ENCODE measurements at regions not wholly inside any gene's neighbourhood (a gene's known extent, or its start where the extent isn't known, plus 50 kb on each side); places are given as distances from the start of the nearest gene placed in this dataset.

DNA sequence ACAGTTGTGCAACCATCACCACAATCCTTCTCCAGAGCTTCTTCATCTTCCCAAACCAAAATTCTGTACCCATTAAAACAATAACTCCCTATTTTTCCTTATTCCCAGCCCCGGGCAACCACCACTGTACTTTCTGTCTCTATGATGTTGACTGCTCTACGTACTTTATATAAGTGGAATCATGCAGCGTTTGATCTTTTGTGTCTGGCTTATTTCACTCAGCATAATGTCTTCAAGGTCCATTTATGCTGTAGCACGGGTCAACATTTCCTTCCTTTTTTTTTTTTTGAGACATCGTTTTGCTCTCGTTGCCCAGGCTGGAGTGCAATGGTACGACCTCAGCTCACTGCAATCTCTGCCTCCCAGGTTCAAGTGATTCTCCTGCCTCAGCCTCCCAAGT is 162.7 kb upstream of the GSC start:
- no peak for DNase-seq (ENCODE audit: low read depth)
- no peak overlapping the region for H3K4me3 ChIP-seq (ENCODE audit: low read depth, low read length)

DNA sequence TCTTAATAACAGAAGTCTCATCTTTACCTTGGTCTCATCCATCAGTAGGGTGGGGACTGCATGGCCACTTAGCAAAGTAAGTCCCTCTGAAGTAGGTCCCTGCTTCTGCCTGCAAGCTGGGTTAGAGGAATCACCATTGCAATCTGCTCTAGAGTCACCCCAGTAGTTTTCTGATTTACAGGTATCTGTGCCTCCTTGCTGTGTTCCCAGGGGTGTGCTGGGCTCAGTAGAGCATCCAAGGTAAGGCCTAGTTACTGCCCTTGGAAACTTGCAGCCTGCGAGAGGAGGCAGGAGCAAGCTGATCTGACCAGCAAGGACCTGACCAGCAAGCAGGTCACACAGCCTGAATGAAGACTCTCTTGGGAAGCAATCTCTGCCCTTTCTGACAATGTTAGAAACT is 160.8 kb upstream of the GSC start:
- no peak for DNase-seq (ENCODE audit: low read depth)

DNA sequence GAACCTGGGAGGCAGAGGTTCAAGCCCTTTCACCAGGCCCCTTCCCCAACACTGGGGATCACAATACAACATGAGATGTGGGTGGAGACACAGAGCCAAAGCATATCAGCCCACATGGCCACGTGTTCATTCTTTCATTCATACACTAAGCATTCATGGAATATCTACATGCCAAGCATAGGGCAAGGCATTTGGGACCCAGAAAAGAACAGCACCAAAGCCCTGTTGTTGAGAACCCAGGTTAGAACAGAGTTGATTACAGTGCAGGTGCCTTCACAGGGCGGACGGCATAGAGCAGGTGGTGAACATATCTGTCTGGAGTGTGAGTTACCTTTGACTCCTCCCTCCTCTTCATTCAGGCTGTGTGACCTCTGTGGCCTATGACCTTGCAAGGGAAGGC is 159.4 kb upstream of the GSC start:
- DNase-seq (ENCODE audit: low read depth), result no peak
- H3K4me3 ChIP-seq (ENCODE audit: low read depth, low read length), result no peak overlapping the region

More for the DNA sequence above, 160.8 kb upstream of the GSC start:
- H3K4me3 ChIP-seq (ENCODE audit: low read depth, low read length), result no peak overlapping the region

DNA sequence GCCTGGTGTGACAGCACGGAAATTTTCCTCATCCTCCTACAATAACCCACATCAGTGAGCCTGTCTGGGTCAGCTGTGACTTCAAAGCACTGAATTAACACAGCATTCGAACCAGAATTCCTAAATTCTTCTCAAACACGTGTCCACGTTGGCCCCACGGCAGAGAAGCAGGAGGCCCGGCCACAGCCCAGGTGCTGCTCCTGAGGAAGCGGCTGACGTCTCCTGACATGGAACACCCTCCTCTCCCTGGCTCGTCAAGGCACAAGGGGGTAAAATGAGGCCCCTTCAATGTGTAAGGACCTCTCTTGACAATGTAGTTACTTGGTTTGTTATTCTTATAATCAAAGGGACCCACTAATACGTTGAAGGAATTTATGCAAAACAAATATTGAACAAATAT is 156.3 kb upstream of the GSC start:
- DNase-seq (ENCODE audit: low read depth), result no peak
- no peak overlapping the region for H3K4me3 ChIP-seq (ENCODE audit: low read depth, low read length)

DNA sequence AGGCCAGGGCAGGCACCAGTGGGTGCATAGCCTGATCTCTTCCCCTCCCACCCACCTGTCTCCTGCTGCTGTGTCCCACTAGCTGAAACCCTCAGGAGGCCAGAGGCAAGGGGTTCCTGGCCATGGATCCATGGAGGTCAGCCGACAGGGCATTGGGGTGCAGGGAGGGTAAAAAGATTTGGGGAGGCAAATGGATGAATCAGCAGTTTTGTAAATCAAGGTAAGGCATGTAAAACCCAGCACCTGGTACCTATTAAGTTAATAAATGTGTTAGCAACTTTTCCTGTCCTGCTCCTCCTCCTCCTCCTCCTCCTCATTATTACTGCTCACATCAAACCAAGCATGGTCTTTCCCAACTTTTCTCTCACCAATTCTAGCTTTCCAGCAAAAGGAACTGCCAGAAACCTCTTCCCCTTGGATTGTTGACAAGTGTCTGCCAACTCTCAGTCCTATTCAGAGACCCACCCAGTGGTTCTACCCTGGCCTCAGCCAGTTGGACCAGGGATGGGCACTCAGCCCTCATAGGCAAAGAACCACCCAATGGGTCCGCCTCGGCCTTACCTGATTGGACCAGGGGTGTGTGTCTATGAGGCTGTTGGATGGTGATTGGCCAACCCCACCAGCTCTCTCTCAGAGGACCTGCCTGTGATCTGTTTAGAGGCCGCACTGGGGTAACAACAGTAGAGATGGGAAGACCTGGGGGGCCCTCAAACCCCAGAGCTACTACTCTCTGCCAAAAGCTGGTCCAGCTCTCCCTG is 155.7 kb upstream of the GSC start:
- no peak overlapping the region for H3K4me3 ChIP-seq (ENCODE audit: low read depth, low read length)
- no peak for DNase-seq (ENCODE audit: low read depth)

DNA sequence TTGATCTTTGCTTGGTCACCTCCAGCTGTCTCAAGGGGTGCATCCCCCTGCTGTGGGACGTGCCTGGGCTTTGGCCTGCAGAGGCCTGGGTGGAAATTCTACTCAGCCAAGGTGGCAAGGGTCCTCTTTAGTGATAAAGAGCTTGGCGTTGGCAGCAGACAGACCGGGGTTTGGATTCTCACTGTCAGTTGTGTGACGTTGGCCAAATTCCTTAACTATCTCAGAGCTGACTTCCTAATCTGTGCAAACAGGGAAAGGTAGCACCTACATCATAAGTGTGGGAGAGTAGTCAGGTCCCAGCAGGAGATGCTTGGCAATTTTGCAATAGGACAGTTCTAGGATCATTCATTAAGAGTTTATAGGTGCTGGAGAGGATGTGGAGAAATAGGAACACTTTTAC is 154.3 kb upstream of the GSC start:
- no peak for DNase-seq (ENCODE audit: low read depth)
- no peak overlapping the region for H3K4me3 ChIP-seq (ENCODE audit: low read depth, low read length)

DNA sequence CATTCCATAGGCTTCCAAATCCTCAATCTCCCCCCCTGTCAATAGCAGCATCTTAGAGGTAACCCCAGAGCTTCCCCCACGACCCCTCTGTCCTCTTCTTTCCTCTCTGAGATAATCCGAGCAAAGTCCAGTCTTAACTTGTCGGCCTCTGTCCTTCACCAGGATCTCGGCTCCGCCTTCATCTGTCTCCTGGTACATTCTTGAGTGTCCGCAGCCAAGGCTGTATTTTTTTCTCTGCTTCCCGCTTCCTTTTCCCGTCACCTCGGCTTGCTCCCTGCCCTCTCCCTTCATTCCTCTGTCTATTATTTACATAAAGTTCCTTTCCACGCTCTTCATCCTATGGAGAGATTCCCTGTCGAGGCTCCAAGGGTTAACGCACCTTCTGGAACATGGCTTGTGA is 153.9 kb upstream of the GSC start:
- H3K4me3 ChIP-seq (ENCODE audit: low read depth, low read length), result no peak overlapping the region
- no peak for DNase-seq (ENCODE audit: low read depth)

DNA sequence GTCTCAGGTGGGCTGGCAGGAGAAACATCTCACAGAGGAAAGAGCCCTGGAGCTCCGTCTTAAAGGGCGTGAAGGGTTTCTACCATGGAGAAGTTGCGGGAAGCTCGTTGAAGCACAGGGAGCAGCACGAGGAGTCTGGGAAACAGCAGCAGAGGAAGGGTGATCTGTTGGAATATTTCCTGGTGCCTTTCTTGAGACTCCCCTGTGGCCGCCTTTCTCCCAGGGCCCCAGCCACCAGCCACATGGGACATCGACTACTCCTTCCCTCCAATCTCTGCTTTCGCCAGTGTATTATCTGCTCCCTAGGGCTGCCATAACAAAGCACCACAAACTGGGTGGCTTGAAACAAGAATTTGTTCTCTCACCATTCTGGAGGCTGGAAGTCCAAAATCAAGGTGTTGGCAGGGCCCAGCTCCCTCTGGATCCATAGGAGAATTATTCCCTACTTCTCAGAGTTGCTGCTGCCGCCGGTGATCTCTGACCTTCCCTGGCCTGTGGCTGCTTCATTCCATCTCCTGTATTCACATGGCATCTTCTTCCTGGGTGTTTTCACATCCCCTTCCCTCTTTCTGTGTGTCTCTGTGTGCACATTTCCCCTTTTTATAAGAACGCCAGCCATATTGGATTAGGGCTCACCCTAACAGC is 152.8 kb upstream of the GSC start:
- no peak for DNase-seq (ENCODE audit: low read depth)
- no peak overlapping the region for H3K4me3 ChIP-seq (ENCODE audit: low read depth, low read length)

DNA sequence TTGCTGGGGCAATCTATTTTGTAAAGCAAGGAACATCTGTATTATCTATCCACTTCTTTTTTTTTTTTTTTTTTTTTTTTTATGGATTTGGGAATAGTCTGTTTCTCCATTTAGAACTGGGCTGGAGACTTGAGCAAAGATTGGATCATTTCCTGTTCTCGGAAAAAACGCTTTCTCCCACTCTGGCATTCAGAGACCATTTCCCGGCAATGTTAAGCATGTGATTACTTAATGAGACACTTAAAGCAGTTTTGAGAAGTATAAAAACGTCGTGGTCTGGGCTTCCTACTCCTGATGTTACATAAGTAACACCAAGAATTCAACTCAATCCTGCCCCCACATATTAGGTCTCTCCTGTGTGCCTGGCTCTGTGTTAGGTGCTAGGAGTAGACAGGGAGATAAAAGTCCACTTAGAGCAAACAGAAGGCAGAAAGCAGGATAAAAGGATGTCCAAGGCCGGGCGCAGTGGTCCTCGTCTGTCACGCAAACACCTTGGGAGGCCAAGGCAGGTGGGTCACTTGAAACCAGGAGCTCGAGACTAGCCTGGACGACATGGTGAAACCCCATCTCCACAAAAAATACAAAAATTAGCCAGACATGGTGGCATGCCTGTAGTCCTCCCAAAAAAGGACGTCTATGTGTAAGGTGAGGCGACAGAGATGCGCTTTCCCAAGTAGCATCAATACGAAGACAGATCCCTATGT is 152.1 kb upstream of the GSC start:
- H3K4me3 ChIP-seq (ENCODE audit: low read depth, low read length), result no peak overlapping the region
- DNase-seq (ENCODE audit: low read depth), result no peak

DNA sequence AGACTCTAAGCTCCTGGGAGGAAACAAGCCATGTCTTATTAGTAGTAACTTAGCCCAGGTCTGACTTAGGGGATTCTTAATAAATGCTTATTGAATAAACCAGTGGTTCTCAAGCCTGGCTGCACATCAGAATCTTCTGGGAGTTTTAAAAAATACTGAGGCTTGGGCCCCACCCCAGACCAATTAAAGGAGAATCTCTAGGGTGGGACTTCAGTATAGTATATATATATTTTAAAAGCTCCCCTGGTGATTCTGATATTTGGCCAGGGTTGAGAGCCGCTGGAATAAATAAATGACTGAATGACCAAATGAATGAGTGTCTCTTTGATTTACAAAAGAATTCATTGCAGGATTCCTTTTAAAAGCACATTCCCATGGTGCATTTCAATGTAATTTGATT is 151.5 kb upstream of the GSC start:
- no peak for DNase-seq (ENCODE audit: low read depth)
- no peak overlapping the region for H3K4me3 ChIP-seq (ENCODE audit: low read depth, low read length)

DNA sequence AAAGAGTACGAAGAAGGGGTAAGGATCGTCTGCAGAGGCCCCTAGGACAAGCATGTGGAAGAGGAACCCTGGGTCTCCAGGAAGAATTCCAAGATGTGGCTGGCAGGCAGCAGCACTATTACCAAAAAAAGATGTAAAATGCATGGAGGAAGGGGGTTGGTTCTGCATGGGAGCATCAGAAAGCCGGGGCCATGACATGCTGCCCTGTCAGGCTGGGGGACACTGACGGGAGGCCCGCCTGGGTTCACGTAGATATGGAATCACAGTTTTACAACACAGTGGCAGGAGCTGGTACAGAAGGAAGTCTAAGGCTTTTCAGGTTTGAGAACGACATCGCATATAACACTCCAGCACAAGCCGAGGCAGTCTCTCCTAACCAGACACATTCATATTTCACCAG is 150.0 kb upstream of the GSC start:
- DNase-seq (ENCODE audit: low read depth), result no peak

DNA sequence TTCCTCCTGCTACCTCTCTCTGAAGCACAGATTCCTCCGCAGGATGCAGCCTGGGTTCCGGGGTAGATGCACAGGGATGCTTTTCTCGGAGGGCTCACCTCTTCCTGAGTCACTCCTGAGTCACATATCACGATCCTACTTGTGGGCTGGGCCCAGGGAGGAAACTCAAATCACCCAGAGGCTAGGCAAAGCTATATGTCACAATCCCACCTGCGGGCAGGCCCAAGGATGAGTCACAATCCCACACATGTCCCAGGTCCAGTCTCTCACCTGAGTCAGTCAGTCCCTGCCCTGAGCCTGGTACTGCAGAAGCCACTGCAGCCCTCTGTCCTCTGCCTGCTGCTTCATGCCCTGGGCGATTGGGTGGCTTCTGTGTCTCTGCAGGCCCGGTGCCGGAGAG is 149.0 kb upstream of the GSC start:
- no peak for DNase-seq (ENCODE audit: low read depth)
- no peak overlapping the region for H3K4me3 ChIP-seq (ENCODE audit: low read depth, low read length)

More for the DNA sequence above, 150.0 kb upstream of the GSC start:
- no peak overlapping the region for H3K4me3 ChIP-seq (ENCODE audit: low read depth, low read length)

DNA sequence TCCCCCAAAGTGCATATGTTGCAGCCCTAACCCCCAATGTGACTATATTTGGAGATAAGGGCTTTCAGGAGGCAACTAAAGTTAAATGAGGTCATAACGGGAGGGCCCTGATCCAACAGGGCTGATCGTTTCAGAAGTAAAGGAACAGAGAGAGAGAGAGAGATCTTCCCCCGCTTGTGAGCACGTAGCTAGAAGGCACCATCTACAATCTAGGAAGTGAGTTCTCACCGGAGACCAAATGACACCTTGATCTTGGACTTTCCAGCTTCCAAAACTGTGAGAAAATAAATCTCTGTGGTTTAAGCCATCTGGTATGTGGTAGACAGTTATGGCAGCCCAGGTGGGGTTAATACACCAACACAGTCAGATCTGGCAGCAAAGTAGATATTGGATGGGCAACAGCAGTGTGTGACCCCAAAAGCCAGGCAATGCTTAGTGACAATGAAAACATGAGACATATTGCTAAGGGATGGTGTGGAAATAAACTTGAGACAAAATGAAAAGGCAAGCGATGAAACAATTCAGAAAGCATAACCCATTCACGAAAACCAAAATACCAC is 147.2 kb upstream of the GSC start:
- H3K4me3 ChIP-seq (ENCODE audit: low read depth, low read length), result no peak overlapping the region
- no peak for DNase-seq (ENCODE audit: low read depth)

DNA sequence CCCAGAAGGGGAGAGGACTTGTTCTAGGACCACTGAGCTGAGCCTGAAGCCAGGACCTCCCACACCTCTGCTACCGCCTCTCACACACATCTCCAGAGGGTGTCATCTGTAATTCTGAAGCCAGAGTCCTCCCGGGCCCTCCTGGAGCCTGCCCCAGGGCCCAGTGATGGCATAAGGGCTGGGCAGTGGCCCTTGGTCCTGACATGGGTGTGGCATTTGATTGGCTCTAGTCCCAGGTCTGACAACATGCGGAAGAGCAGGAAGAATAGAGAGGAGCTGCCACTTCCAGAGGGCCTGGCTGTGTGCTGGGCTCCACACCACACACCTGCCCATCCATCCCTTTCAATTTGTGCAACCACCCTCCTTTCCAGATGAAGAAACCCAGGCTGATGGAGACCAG is 144.3 kb upstream of the GSC start:
- DNase-seq (ENCODE audit: low read depth), result no peak
- H3K4me3 ChIP-seq (ENCODE audit: low read depth, low read length), result no peak overlapping the region

DNA sequence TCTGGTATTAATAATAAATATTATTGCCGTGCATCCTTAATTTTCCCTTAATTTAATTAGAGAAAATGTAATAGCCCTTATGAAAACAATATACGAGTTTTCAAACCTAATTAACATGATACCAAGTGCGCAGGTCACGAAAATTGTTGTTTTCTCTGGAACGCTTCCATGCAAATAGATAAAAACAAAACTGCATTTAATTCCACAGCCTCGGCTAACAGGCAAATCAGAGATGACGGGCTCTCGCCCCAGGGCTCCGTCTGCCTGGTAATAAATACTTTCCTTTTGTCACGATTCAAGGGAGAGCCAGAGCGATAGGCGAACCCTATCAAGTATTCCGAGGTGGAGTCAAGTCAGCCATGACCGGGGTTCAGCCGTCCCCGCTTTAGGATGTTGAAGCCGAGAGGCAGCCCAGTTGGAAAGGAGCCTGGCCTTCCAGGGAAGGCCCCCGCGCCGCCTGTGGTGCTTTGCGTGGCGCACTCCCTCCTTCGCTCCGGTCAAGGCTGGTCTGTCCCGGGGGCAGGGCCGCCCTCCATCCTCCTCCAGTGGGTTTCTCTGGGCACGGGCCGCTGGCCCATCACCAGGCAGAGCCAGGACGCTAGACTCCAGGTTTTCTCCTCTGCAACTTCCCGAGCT is 137.8 kb upstream of the GSC start:
- DNase-seq (ENCODE audit: low read depth), result no peak
- H3K4me3 ChIP-seq (ENCODE audit: low read depth, low read length), result no peak overlapping the region

DNA sequence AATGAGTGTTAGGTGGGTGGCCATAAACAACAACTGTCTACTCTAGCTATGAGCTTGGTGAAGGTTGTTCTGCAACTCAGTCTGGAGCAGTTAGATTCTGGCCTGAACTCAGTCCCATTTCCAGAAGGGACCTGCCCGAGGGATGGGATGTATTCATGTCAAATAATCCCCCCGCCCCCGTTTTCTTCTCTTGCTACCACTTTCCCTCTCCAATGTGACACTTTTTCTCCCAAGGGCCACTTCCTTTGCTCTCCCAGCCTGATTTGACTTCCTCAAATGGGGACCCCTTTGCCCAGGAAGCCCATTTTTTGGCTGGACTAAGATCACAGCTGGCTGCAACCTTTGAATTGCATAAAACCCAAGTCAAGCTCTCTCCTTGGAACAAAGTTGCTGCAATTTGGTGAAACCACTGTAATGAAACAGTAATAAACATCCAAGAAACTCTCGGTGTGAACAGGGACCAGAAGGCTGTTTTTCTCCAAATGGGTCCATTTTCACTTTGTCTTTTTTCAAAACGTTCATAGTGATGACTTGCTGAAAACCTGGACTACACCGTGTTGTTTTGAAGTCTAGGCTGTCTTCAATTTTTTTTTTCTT is 137.2 kb upstream of the GSC start:
- no peak for DNase-seq (ENCODE audit: low read depth)
- H3K4me3 ChIP-seq (ENCODE audit: low read depth, low read length), result no peak overlapping the region

DNA sequence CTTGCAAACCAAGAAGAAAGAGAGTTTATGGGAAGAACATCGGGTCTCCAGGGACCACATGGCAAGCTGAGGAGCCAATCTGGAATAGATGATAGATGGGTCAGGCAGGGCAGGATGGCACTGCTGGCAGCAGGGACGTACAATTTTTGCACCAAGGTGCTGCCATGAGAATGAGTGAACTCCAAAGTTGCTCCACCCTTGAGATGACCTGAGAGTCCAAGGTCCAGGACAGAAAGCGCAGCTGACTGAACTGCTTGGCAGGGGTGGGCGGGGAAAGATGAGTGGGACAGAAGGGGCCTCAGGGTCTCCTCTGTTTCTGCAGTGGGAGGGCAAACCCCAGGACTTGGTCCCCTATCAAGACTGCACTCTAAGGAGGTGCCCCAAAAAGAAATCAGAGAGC is 136.7 kb upstream of the GSC start:
- no peak for DNase-seq (ENCODE audit: low read depth)
- no peak overlapping the region for H3K4me3 ChIP-seq (ENCODE audit: low read depth, low read length)

DNA sequence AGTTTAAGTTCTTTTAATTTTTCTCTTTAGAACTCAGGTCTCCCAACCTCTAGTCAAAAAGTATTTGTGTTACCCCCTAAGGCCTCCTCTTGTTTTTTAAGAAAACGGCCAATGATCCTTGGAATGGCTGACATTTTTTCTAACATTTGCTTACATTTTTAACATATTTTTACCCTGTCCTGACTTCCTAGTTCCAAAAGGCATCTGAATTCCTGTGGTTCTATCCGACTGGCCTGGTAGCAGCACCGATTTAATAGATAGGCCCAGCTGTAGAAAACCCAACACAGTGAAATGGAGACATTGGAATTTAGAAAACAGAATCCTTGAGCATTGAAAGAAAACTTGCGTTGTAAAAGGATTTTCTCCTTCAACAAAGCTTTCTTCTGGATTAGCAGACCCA is 134.7 kb upstream of the GSC start:
- no peak for DNase-seq (ENCODE audit: low read depth)
- no peak overlapping the region for H3K4me3 ChIP-seq (ENCODE audit: low read depth, low read length)

DNA sequence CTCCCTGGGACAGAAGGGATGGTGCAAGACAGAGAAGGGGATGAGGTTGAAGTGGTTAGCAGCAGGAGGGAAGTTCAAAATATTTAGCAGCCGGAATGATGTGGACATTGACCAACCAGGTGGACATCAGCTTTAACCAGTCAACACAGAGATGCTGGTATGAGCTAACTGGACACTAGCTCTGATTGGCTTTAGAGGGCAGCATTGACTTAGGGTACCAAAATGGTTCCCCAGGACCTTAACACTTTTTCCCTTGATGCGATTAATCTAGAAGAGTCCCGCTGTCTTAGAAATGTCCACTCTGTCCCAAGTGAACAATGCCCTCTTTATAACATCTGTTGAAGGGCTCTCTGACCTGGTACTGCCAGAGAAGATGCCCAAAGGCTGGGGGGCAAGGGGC is 134.0 kb upstream of the GSC start:
- no peak overlapping the region for H3K4me3 ChIP-seq (ENCODE audit: low read depth, low read length)
- DNase-seq (ENCODE audit: low read depth), result no peak

DNA sequence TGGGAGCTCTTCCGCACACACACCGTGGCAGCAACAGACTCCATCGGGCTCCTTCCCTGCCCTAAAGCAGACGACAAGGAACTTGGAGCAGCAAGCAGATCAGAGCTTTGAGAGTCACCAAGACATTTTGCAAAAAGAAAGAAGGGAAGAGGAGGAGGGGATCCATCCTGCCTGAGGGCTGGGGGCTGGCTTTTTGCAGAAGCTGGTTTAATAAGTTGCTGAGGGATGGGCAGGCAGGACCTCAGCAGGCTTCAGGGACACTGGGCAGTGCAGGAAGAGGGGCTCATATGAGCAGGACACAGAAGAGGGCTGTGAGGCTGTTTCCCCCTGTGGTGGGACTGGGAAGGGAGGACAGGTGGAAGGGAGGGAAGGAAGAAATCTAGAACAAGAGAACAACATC is 133.4 kb upstream of the GSC start:
- no peak overlapping the region for H3K4me3 ChIP-seq (ENCODE audit: low read depth, low read length)
- DNase-seq (ENCODE audit: low read depth), result no peak
